ENCODE measurements at regions not wholly inside any gene's neighbourhood (a gene's known extent, or its start where the extent isn't known, plus 50 kb on each side); places are given as distances from the start of the nearest gene placed in this dataset.

DNA sequence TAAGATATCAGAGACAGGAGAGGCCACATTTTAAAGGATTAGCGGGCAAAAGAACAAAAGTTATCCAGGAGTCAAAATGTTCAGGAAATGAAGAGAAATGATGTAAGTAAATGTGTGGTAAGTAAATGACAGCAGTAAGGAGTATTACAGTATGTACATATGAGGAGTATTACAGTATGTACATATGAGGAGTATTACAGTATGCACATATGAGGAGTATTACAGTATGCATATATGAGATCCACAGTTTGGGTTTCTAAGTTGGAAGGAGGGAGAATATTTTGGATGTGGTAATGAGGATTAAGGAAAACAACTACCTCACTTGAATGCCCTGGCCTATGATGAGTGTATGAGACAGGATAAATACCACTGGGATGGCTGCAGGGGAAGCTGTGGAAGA is 192.4 kb upstream of the DGKB start:
- H3K4me1 ChIP-seq: no peaks in the 10 kb centered on the region
- 86 to 100% (median 97%) methylated on average over 1 of the region's 1 CpG for WGBS, 5 donors
- DNase-seq: no peak
- H3K4me3 ChIP-seq: no peak overlapping the region
- intact Hi-C loops (cut with DNase I; ENCODE audit: low total_unique reads): no loop called here
- no peak overlapping the region for H3K27ac ChIP-seq
- no peaks in the 10 kb centered on the region for H3K36me3 ChIP-seq
- no peaks in the 10 kb centered on the region for H3K27me3 ChIP-seq
- TF ChIP-seq POLR2AphosphoS5 (IDR thresholded peaks at IDR 0.05): no peak
- no peaks in the 10 kb centered on the region for H3K9me3 ChIP-seq

DNA sequence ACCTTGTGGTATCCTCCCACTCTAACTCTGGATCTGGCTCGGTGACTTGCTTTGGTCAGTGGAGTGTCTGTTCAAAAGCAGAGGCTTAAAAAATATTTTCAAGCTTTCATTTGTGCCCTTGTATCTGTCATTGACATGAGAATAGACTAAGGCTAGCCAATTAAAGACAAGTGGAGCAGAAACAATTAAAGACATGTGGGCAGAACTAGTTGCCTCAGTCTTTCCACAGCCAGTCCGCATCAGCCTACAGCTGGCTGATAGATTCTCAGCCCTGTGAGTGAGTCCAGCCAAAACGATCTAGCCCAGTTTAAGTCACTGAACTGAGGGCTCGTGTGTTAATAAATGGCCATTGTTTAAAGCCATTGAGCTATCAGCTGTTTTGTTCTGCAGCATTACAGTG is 185.2 kb upstream of the DGKB start:
- DNase-seq: no peak
- H3K27ac ChIP-seq: no peak overlapping the region
- 76 to 84% (median 79%) methylated on average over 4 of the region's 4 CpGs for WGBS, 5 donors
- H3K4me1 ChIP-seq: no peaks in the 10 kb centered on the region
- peaks cover 0 to 4% (median 0%) of the 10 kb centered on the region in 4 donors for H3K9me3 ChIP-seq
- intact Hi-C loops (cut with DNase I; ENCODE audit: low total_unique reads): no loop called here
- no peaks in the 10 kb centered on the region for H3K27me3 ChIP-seq
- H3K36me3 ChIP-seq: no peaks in the 10 kb centered on the region
- no peak for TF ChIP-seq EP300 (IDR thresholded peaks at IDR 0.05)
- no peak for TF ChIP-seq POLR2A (IDR thresholded peaks at IDR 0.05)
- TF ChIP-seq, protein P1, sequence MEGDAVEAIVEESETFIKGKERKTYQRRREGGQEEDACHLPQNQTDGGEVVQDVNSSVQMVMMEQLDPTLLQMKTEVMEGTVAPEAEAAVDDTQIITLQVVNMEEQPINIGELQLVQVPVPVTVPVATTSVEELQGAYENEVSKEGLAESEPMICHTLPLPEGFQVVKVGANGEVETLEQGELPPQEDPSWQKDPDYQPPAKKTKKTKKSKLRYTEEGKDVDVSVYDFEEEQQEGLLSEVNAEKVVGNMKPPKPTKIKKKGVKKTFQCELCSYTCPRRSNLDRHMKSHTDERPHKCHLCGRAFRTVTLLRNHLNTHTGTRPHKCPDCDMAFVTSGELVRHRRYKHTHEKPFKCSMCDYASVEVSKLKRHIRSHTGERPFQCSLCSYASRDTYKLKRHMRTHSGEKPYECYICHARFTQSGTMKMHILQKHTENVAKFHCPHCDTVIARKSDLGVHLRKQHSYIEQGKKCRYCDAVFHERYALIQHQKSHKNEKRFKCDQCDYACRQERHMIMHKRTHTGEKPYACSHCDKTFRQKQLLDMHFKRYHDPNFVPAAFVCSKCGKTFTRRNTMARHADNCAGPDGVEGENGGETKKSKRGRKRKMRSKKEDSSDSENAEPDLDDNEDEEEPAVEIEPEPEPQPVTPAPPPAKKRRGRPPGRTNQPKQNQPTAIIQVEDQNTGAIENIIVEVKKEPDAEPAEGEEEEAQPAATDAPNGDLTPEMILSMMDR (IDR thresholded peaks at IDR 0.05): no peak
- TF ChIP-seq POLR2AphosphoS5 (IDR thresholded peaks at IDR 0.05): no peak
- no peak overlapping the region for H3K4me3 ChIP-seq

DNA sequence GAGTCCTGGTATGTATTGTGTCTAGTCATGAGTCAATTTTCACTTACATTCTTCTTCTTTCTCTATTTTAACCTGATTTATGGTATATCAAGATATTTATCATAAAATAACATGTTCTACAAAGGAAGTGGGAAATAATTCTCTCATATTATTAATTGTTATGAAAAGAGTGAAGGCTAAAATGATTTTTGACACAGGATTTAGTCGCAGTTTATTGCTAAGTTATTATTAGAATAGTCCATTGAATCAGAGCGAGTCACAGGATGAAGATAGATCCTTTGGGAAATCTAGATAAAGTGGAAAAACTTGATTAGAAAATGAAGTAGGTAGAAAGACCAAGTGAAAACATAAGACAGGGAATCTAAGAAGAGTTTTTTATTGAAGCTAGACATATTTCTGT is 184.3 kb upstream of the DGKB start:
- intact Hi-C loops (cut with DNase I; ENCODE audit: low total_unique reads): no loop called here
- WGBS, 5 donors: 60 to 74% (median 74%) methylated on average over 2 of the region's 2 CpGs
- TF ChIP-seq, protein P1 (IDR thresholded peaks at IDR 0.05): no peak
- TF ChIP-seq POLR2A (IDR thresholded peaks at IDR 0.05): no peak
- TF ChIP-seq EP300 (IDR thresholded peaks at IDR 0.05): no peak
- no peak for TF ChIP-seq POLR2AphosphoS5 (IDR thresholded peaks at IDR 0.05)
- H3K27me3 ChIP-seq: no peaks in the 10 kb centered on the region
- H3K4me1 ChIP-seq: no peaks in the 10 kb centered on the region
- H3K27ac ChIP-seq: no peak overlapping the region
- H3K36me3 ChIP-seq: no peaks in the 10 kb centered on the region
- DNase-seq: no peak
- H3K4me3 ChIP-seq: no peak overlapping the region
- H3K9me3 ChIP-seq: peaks cover 0 to 4% (median 0%) of the 10 kb centered on the region in 4 donors

DNA sequence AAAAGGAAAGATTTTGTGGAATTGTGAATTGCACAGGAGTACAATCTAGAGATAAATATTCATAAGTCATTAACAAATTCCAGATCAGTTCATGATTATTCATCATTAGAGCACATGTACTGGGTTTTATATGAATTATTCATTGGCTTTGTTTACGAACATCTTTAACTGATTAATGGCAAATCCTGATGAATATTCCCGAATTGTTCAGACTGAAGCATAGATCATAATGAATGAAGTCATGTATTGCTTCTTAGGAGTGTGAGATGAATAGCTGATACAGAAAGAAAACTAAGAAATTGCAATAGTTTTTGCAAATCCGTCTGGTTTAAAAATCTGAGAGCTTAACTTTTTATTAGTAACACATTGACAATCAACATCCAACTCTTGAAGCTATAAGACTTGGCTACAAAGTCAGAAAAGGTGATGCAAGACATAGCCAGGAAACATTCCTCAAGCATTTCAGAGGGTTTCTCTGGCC is 183.6 kb upstream of the DGKB start:
- intact Hi-C loops (cut with DNase I; ENCODE audit: low total_unique reads): no loop called here
- TF ChIP-seq EP300 (IDR thresholded peaks at IDR 0.05) (no peak), POLR2AphosphoS5 (IDR thresholded peaks at IDR 0.05) (no peak), POLR2A (IDR thresholded peaks at IDR 0.05) (no peak)
- TF ChIP-seq, protein P1 (IDR thresholded peaks at IDR 0.05): no peak
- H3K36me3 ChIP-seq: no peaks in the 10 kb centered on the region
- 61 to 78% (median 69%) methylated on average over 3 of the region's 3 CpGs for WGBS, 5 donors
- H3K4me3 ChIP-seq: no peak overlapping the region
- no peaks in the 10 kb centered on the region for H3K4me1 ChIP-seq
- no peak overlapping the region for H3K27ac ChIP-seq
- H3K9me3 ChIP-seq: peaks cover 0 to 4% (median 0%) of the 10 kb centered on the region in 4 donors
- no peak for DNase-seq
- no peaks in the 10 kb centered on the region for H3K27me3 ChIP-seq

DNA sequence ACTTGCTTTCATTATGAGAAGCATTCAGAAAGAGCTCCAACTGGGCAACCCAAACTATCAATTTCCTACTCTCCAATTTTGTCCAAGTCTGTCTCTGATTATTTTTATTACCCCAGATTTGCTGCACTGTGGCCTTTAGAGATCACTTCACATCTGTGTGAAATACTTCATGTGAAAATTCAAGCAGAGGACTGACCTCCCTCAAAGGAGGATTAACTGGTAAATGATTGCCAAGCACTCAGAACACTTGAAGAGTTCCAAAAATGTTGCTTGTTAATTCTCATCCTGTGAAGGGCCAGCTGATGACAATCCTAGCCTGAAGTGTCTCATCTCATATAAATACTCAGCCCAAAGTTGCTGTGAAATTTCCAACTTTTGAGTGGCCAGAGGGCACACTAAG is 182.8 kb upstream of the DGKB start:
- no peaks in the 10 kb centered on the region for H3K27me3 ChIP-seq
- H3K36me3 ChIP-seq: no peaks in the 10 kb centered on the region
- no peaks in the 10 kb centered on the region for H3K4me1 ChIP-seq
- peak in 1 of 2 donors; percentile 28 for DNase-seq
- H3K9me3 ChIP-seq: peaks cover 0 to 4% (median 0%) of the 10 kb centered on the region in 4 donors
- H3K4me3 ChIP-seq: no peak overlapping the region
- intact Hi-C loops (cut with DNase I; ENCODE audit: low total_unique reads): no loop called here
- no peak overlapping the region for H3K27ac ChIP-seq
- TF ChIP-seq POLR2AphosphoS5 (IDR thresholded peaks at IDR 0.05): no peak
- TF ChIP-seq, protein P1 (IDR thresholded peaks at IDR 0.05): no peak
